T-cell (primary cell): ENCODE measurements at regions not wholly inside any gene's neighbourhood (a gene's known extent, or its start where the extent isn't known, plus 50 kb on each side); places are given as distances from the start of the nearest gene placed in this dataset.

Experiments used
- ATAC-seq, 4 experiments: fragments of 200-7000 bp in 3 of 4; fragments of 150-1000 bp in 1 of 4; cut with Tn5 transposase; replicated peaks in 1 of 4; 1 replicate in 3 of 4; 2 replicates in 1 of 4; pipeline ENCODE4 v1.10.0; 2021; ENCODE audit warnings: moderate library complexity in 3 of 4, mild to moderate bottlenecking in 2 of 4, moderate number of reproducible peaks in 1 of 4
- CTCF ChIA-PET, 2 donors: fragments of 300-600 bp; sonication (Branson Sonifier 250); formaldehyde crosslinking; loops; one replicate each; lab custom pipeline; 2022; ENCODE audit warnings: antibody characterized with exemption in 2 of 2; lab: Charles Lee
- POLR2A ChIA-PET, 2 donors: fragments of 300-600 bp; sonication (Branson Sonifier 250); formaldehyde crosslinking; loops; one replicate each; lab custom pipeline; 2022; ENCODE audit warnings: antibody characterized with exemption in 2 of 2; lab: Charles Lee
- DNase-seq, 35 experiments: peaks; one replicate each; pipeline versions ENCODE4 v3.0.0 to v3.0.0-alpha.2; 2013 to 2023
- H3K27ac ChIP-seq: one replicate; pipeline ENCODE4 v1.5.1; 2013; ENCODE audit warnings: low read length
- H3K27me3 ChIP-seq, 2 experiments: replicated peaks in 1 of 2; 1 replicate in 1 of 2; 2 replicates in 1 of 2; pipeline versions ENCODE4 v1.6.1 to v1.7.0; 2013; ENCODE audit warnings: low read length in 1 of 2, mixed read lengths in 1 of 2; ENCODE audit not compliant: control insufficient read depth in 2 of 2, insufficient read depth in 2 of 2; ENCODE audit errors: extremely low read depth in 1 of 2
- H3K36me3 ChIP-seq, 2 donors: 1 replicate in 1 of 2; 2 replicates in 1 of 2; pipeline versions ENCODE4 v1.6.1 to v1.7.0; 2013; ENCODE audit warnings: low read length in 1 of 2; ENCODE audit not compliant: control insufficient read depth in 2 of 2, insufficient read depth in 1 of 2; ENCODE audit errors: extremely low read depth in 1 of 2
- H3K4me1 ChIP-seq, 2 experiments: 1 replicate in 1 of 2; 2 replicates in 1 of 2; pipeline versions ENCODE4 v1.6.1 to v1.7.0; 2013; ENCODE audit warnings: low read length in 2 of 2, mixed read lengths in 1 of 2; ENCODE audit not compliant: insufficient read depth in 2 of 2, control insufficient read depth in 1 of 2; ENCODE audit errors: extremely low read depth in 1 of 2
- H3K4me3 ChIP-seq, 2 donors: 1 replicate in 1 of 2; 2 replicates in 1 of 2; pipeline versions ENCODE4 v1.5.1 to v1.7.0; 2013; ENCODE audit warnings: mild to moderate bottlenecking in 2 of 2, low read length in 1 of 2, moderate library complexity in 1 of 2; ENCODE audit not compliant: control insufficient read depth in 1 of 2; ENCODE audit errors: extremely low read depth in 1 of 2
- H3K9me3 ChIP-seq: 2 replicates; pipeline ENCODE4 v1.7.0; 2013
- H3K27ac Mint-ChIP-seq, 2 donors: one replicate each; pipeline ENCODE4 v1.8.0; 2020 to 2021; ENCODE audit warnings: mild to moderate bottlenecking in 2 of 2, mixed read lengths in 2 of 2
- H3K27me3 Mint-ChIP-seq, 2 donors: one replicate each; pipeline ENCODE4 v1.8.0; 2021 to 2022; ENCODE audit warnings: mixed read lengths in 2 of 2
- H3K36me3 Mint-ChIP-seq: one replicate; pipeline ENCODE4 v1.8.0; 2021; ENCODE audit warnings: mixed read lengths
- H3K4me1 Mint-ChIP-seq, 3 donors: one replicate each; pipeline ENCODE4 v1.8.0; 2020 to 2022; ENCODE audit warnings: mixed read lengths in 3 of 3, mild to moderate bottlenecking in 1 of 3
- H3K4me3 Mint-ChIP-seq, 3 donors: one replicate each; pipeline ENCODE4 v1.8.0; 2020 to 2022; ENCODE audit warnings: mild to moderate bottlenecking in 3 of 3, mixed read lengths in 3 of 3, moderate library complexity in 3 of 3
- H3K9me3 Mint-ChIP-seq, 3 donors: one replicate each; pipeline ENCODE4 v1.8.0; 2020 to 2022; ENCODE audit warnings: mixed read lengths in 3 of 3
- WGBS: methylation state at CpG from one replicate; pipeline ENCODE4 v1.1.5; 2013; ENCODE audit warnings: missing lambda C conversion rate; ENCODE audit not compliant: insufficient coverage; 5-methylcytosine and 5-hydroxymethylcytosine counted together

DNA sequence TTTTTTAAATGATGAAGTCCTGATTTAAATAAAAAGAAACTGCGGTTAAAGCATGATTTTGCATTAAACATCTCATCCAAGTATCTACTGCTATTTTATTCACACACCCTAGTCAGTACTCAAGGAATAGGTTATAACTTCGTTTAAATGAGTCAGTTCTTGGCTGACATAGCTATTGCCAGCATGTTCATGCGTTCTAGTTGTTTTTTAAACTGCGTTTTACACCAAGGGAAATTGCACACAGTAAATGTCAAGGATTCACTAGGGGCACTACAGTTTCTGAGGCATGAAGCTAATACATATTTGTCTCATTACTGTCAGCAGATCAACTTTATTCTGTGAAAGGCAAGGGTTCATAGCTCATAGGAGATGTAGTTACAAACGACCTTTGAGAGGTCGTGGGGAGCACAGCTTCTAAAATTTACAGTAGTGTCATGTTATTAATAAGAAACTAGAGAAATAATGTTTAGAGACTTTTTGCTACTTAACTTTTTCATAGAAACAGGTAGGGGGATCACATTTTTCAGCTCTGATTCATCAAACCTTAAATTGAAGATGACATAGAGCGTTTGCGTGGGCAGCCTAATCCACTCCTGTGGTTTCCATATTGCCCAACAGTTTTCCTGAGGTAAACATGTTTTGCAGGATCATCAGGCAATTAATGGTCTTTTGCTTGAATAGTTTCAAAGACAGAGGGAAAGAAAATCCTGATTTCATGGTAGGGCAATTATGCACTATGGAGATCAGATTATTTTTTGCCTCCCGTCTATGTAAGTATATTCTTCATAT, 2222.7 kb upstream of the WWC1 start:
- Mint-ChIP-seq H3K9me3 (peaks cover 0 to 32% (median 5%) of the 10 kb centered on the region in 3 donors), H3K36me3 (no peaks in the 10 kb centered on the region), H3K27ac (no peak overlapping the region), H3K4me1 (no peaks in the 10 kb centered on the region), H3K27me3 (no peaks in the 10 kb centered on the region), H3K4me3 (no peak overlapping the region)
- Histone ChIP-seq H3K4me1 (no peaks in the 10 kb centered on the region), H3K36me3 (no peaks in the 10 kb centered on the region), H3K27me3 (no peaks in the 10 kb centered on the region), H3K4me3 (no peak overlapping the region), H3K27ac (no peak overlapping the region), H3K9me3 (no peaks in the 10 kb centered on the region)
- 55% methylated on average over 2 of the region's 9 CpGs for WGBS
- no peak for DNase-seq
- ChIA-PET CTCF (no interaction called here), POLR2A (no interaction called here)
- ATAC-seq, result no peak

GRCh38 chr5:166073901-166074581, 2217.4 kb upstream of the WWC1 start:
- WGBS, result 50% methylated on average over 1 of the region's 6 CpGs

GRCh38 chr5:166074582-166075481, 2216.6 kb upstream of the WWC1 start:
- DNase-seq, result no peak
- no peaks in the 10 kb centered on the region for H3K4me1 Mint-ChIP-seq
- ATAC-seq, result no peak
- no peak overlapping the region for H3K4me3 ChIP-seq
- ChIA-PET CTCF (interaction anchor here in 1 of 2 donors (0.6 kb wide), 1 partner anchor 51 kb away, joined by 5 read pairs; no protein-coding TSS in a partner anchor), POLR2A (interaction anchor here in 1 of 2 donors (0.6 kb wide), 1 partner anchor 705 kb away, joined by 3 read pairs; no protein-coding TSS in a partner anchor)
- no peak overlapping the region for H3K4me3 Mint-ChIP-seq
- H3K27me3 ChIP-seq, result no peaks in the 10 kb centered on the region
- H3K27me3 Mint-ChIP-seq, result no peaks in the 10 kb centered on the region
- peaks cover 0 to 24% (median 11%) of the 10 kb centered on the region in 3 donors for H3K9me3 Mint-ChIP-seq
- no peaks in the 10 kb centered on the region for H3K9me3 ChIP-seq
- 46% methylated on average over 3 of the region's 5 CpGs for WGBS
- H3K4me1 ChIP-seq, result no peaks in the 10 kb centered on the region
- no peak overlapping the region for H3K27ac Mint-ChIP-seq
- H3K36me3 Mint-ChIP-seq, result no peaks in the 10 kb centered on the region
- H3K36me3 ChIP-seq, result no peaks in the 10 kb centered on the region
- no peak overlapping the region for H3K27ac ChIP-seq

More at GRCh38 chr5:166073901-166074581, 2217.4 kb upstream of the WWC1 start:
- H3K4me3 Mint-ChIP-seq, result no peak overlapping the region
- no peaks in the 10 kb centered on the region for H3K27me3 Mint-ChIP-seq
- ATAC-seq, result no peak
- H3K4me1 Mint-ChIP-seq, result no peaks in the 10 kb centered on the region
- CTCF ChIA-PET, result no interaction called here
- H3K9me3 Mint-ChIP-seq, result peaks cover 0 to 24% (median 11%) of the 10 kb centered on the region in 3 donors
- Histone ChIP-seq H3K4me1 (no peaks in the 10 kb centered on the region), H3K27me3 (no peaks in the 10 kb centered on the region), H3K4me3 (no peak overlapping the region), H3K27ac (no peak overlapping the region), H3K9me3 (no peaks in the 10 kb centered on the region), H3K36me3 (no peaks in the 10 kb centered on the region)
- no peaks in the 10 kb centered on the region for H3K36me3 Mint-ChIP-seq
- no peak for DNase-seq
- H3K27ac Mint-ChIP-seq, result no peak overlapping the region
- POLR2A ChIA-PET, result interaction anchor here in 1 of 2 donors (0.6 kb wide), 1 partner anchor 1434 kb away, joined by 8 read pairs; no protein-coding TSS in a partner anchor

- Mint-ChIP-seq H3K4me3 (no peak overlapping the region), H3K27ac (no peak overlapping the region), H3K36me3 (no peaks in the 10 kb centered on the region), H3K9me3 (peaks cover 6 to 27% (median 16%) of the 10 kb centered on the region in 3 donors), H3K4me1 (no peaks in the 10 kb centered on the region), H3K27me3 (no peaks in the 10 kb centered on the region)
- Histone ChIP-seq H3K27me3 (no peaks in the 10 kb centered on the region), H3K4me3 (no peak overlapping the region), H3K9me3 (peaks cover 2% of the 10 kb centered on the region), H3K27ac (no peak overlapping the region), H3K36me3 (no peaks in the 10 kb centered on the region), H3K4me1 (no peaks in the 10 kb centered on the region)
- CTCF ChIA-PET, result no interaction called here
- POLR2A ChIA-PET, result no interaction called here
- DNase-seq (no peak), ATAC-seq (no peak)
- 70% methylated on average over 2 of the region's 11 CpGs for WGBS
These were observed 2208.1 kb upstream of the WWC1 start for GRCh38 chr5:166083183-166083959.

GRCh38 chr5:166086568-166086967, 2204.9 kb upstream of the WWC1 start:
- no peaks in the 10 kb centered on the region for H3K27me3 ChIP-seq
- no peak overlapping the region for H3K27ac Mint-ChIP-seq
- H3K27ac ChIP-seq, result no peak overlapping the region
- no peaks in the 10 kb centered on the region for H3K36me3 Mint-ChIP-seq
- H3K27me3 Mint-ChIP-seq, result no peaks in the 10 kb centered on the region
- no peak overlapping the region for H3K4me3 Mint-ChIP-seq
- ATAC-seq (no peak), DNase-seq (no peak)
- CTCF ChIA-PET, result no interaction called here
- peaks cover 3 to 32% (median 14%) of the 10 kb centered on the region in 3 donors for H3K9me3 Mint-ChIP-seq
- H3K9me3 ChIP-seq, result peaks cover 2% of the 10 kb centered on the region
- 38% methylated on average over 1 of the region's 2 CpGs for WGBS
- H3K4me3 ChIP-seq, result no peak overlapping the region
- H3K4me1 Mint-ChIP-seq, result no peaks in the 10 kb centered on the region
- no peaks in the 10 kb centered on the region for H3K4me1 ChIP-seq
- POLR2A ChIA-PET, result no interaction called here
- H3K36me3 ChIP-seq, result no peaks in the 10 kb centered on the region
